IMR-90 (cell line): ENCODE measurements at regions not wholly inside any gene's neighbourhood (a gene's known extent, or its start where the extent isn't known, plus 50 kb on each side); places are given as distances from the start of the nearest gene placed in this dataset.

ENCODE experiments used
- ATAC-seq: fragments of 200-7000 bp; cut with Tn5 transposase; 2 replicates; pipeline ENCODE4 v1.9.1; 2020; ENCODE audit warnings: low read depth, mild to moderate bottlenecking, moderate library complexity
- BruUV-seq: library from RNA; stranded (reverse); fragments of 400-500 nt; replicated peaks from 2 replicates; lab custom pipeline; 2021; lab: Mats Ljungman, UMichigan
- CTCF ChIA-PET: fragments of 300-600 bp; formaldehyde crosslinking; extraction: SDS; loops from one replicate; lab custom pipeline; 2021; ENCODE audit warnings: antibody characterized with exemption; lab: Yijun Ruan, JAX
- POLR2A ChIA-PET: fragments of 300-600 bp; sonication (Branson Sonifier 250); formaldehyde crosslinking; loops from one replicate; lab custom pipeline; 2022; ENCODE audit warnings: antibody characterized with exemption; ENCODE audit not compliant: unreplicated experiment; lab: Charles Lee
- DNase-seq: peaks from one replicate; pipeline ENCODE4 v3.0.0; 2013
- H2AFZ ChIP-seq: replicated peaks from 2 replicates; pipeline ENCODE3; 2013; ENCODE audit warnings: low read length, mild to moderate bottlenecking; ENCODE audit not compliant: poor library complexity
- H2AK5ac ChIP-seq: 2 replicates; pipeline ENCODE4 v1.6.1; 2013; ENCODE audit warnings: low read depth, low read length, inconsistent platforms
- H2AK9ac ChIP-seq: replicated peaks from 2 replicates; pipeline ENCODE3; 2013; ENCODE audit warnings: mild to moderate bottlenecking, low read depth, low read length, moderate library complexity; ENCODE audit not compliant: poor library complexity
- H2BK120ac ChIP-seq: 2 replicates; pipeline ENCODE4 v1.6.1; 2013; ENCODE audit warnings: low read depth, low read length, inconsistent platforms
- H2BK15ac ChIP-seq: 3 replicates; pipeline ENCODE4 v1.6.1; 2013; ENCODE audit warnings: low read depth, low read length, inconsistent platforms
- H2BK20ac ChIP-seq: 2 replicates; pipeline ENCODE4 v1.6.1; 2013; ENCODE audit warnings: low read depth, mild to moderate bottlenecking, inconsistent platforms, low read length, moderate library complexity
- H2BK5ac ChIP-seq: 2 replicates; pipeline ENCODE4 v1.6.1; 2013; ENCODE audit warnings: mild to moderate bottlenecking, low read depth, low read length, inconsistent platforms; ENCODE audit not compliant: poor library complexity, severe bottlenecking
- H3K14ac ChIP-seq: replicated peaks from 2 replicates; pipeline ENCODE4 v1.6.1; 2013; ENCODE audit warnings: low read depth, low read length, inconsistent platforms
- H3K18ac ChIP-seq: 2 replicates; pipeline ENCODE4 v1.6.1; 2013; ENCODE audit warnings: low read depth, low read length, control low read depth
- H3K23ac ChIP-seq: 2 replicates; pipeline ENCODE4 v1.6.1; 2013; ENCODE audit warnings: low read depth, low read length, inconsistent platforms
- H3K27ac ChIP-seq: 2 replicates; pipeline ENCODE4 v1.5.1; 2013; ENCODE audit warnings: mild to moderate bottlenecking, control low read depth, low read length; ENCODE audit not compliant: insufficient read depth
- H3K27me3 ChIP-seq: 2 replicates; pipeline ENCODE4 v1.6.1; 2013; ENCODE audit warnings: low read length; ENCODE audit not compliant: control insufficient read depth, insufficient read depth
- H3K36me3 ChIP-seq: 2 replicates; pipeline ENCODE4 v1.6.1; 2013; ENCODE audit warnings: low read length, mixed read lengths; ENCODE audit not compliant: control insufficient read depth, insufficient read depth
- H3K4ac ChIP-seq: 2 replicates; pipeline ENCODE4 v1.6.1; 2013; ENCODE audit warnings: low read depth, low read length, inconsistent platforms
- H3K4me1 ChIP-seq: 2 replicates; pipeline ENCODE4 v1.6.1; 2013; ENCODE audit warnings: low read length, mixed read lengths; ENCODE audit not compliant: control insufficient read depth, insufficient read depth
- H3K4me2 ChIP-seq: 2 replicates; pipeline ENCODE4 v1.6.1; 2013; ENCODE audit warnings: low read depth, mild to moderate bottlenecking, control low read depth, low read length, moderate library complexity
- H3K4me3 ChIP-seq: 2 replicates; pipeline ENCODE4 v1.5.1; 2013; ENCODE audit warnings: low read depth, mild to moderate bottlenecking, control low read depth, low read length, moderate library complexity; ENCODE audit not compliant: insufficient read depth
- H3K56ac ChIP-seq: 2 replicates; pipeline ENCODE4 v1.6.1; 2013; ENCODE audit warnings: low read length, inconsistent platforms; ENCODE audit not compliant: insufficient read depth; ENCODE audit errors: extremely low read depth
- H3K79me1 ChIP-seq, 2 experiments: 2 replicates each; pipeline ENCODE4 v1.6.1; 2013; ENCODE audit warnings: low read length in 2 of 2, inconsistent platforms in 1 of 2, low read depth in 1 of 2
- H3K9ac ChIP-seq: 2 replicates; pipeline ENCODE4 v1.6.1; 2013; ENCODE audit warnings: low read depth, low read length, control low read depth
- H3K9me1 ChIP-seq: 2 replicates; pipeline ENCODE4 v1.6.1; 2013; ENCODE audit warnings: low read length, inconsistent platforms; ENCODE audit not compliant: insufficient read depth
- H3K9me3 ChIP-seq: 2 replicates; pipeline ENCODE4 v1.6.1; 2013; ENCODE audit warnings: low read length; ENCODE audit not compliant: control insufficient read depth, insufficient read depth
- H4K20me1 ChIP-seq: 2 replicates; pipeline ENCODE4 v1.6.1; 2013; ENCODE audit warnings: low read length, inconsistent platforms; ENCODE audit not compliant: insufficient read depth
- H4K5ac ChIP-seq: 2 replicates; pipeline ENCODE4 v1.6.1; 2013; ENCODE audit warnings: mild to moderate bottlenecking, low read depth, low read length, control low read depth
- H4K8ac ChIP-seq, 2 experiments: 2 replicates each; pipeline ENCODE4 v1.6.1; 2013; ENCODE audit warnings: low read depth in 2 of 2, low read length in 2 of 2, control low read depth in 1 of 2, inconsistent platforms in 1 of 2
- H4K91ac ChIP-seq: 2 replicates; pipeline ENCODE4 v1.6.1; 2013; ENCODE audit warnings: low read depth, low read length, inconsistent platforms; ENCODE audit not compliant: insufficient read depth
- BHLHE40 ChIP-seq: fragments of 150-350 bp; IDR thresholded peaks from 2 replicates; pipeline ENCODE4 v1.6.1; 2016; ENCODE audit warnings: mild to moderate bottlenecking, low read depth, low read length
- CEBPB ChIP-seq: IDR thresholded peaks from 2 replicates; pipeline ENCODE4 v1.6.1; 2012; ENCODE audit warnings: low read depth, low read length, improper control_type of control experiment
- CHD1 ChIP-seq: IDR thresholded peaks from 2 replicates; pipeline ENCODE4 v1.6.1; 2012; ENCODE audit warnings: low read depth, low read length, improper control_type of control experiment
- FOS ChIP-seq: fragments of 150-350 bp; IDR thresholded peaks from 2 replicates; pipeline ENCODE4 v1.6.1; 2016; ENCODE audit warnings: low read depth, low read length
- MAFK ChIP-seq: IDR thresholded peaks from 2 replicates; pipeline ENCODE4 v1.6.1; 2012; ENCODE audit warnings: low read depth, low read length, improper control_type of control experiment
- MAZ ChIP-seq: IDR thresholded peaks from 2 replicates; pipeline ENCODE4 v1.6.1; 2012; ENCODE audit warnings: low read depth, mild to moderate bottlenecking, low read length, improper control_type of control experiment, moderate library complexity, borderline replicate concordance
- RFX5 ChIP-seq: IDR thresholded peaks from 2 replicates; pipeline ENCODE4 v1.8.0; 2012; ENCODE audit warnings: low read depth, mild to moderate bottlenecking, low read length, moderate library complexity
- SMC3 ChIP-seq: fragments of 150-350 bp; IDR thresholded peaks from 2 replicates; pipeline ENCODE4 v1.6.1; 2016; ENCODE audit warnings: low read depth, mild to moderate bottlenecking, antibody characterized with exemption, low read length, moderate library complexity
- WGBS, 2 experiments: methylation state at CpG; one replicate each; pipeline versions ENCODE4 v1.1.5 to v1.1.7; 2013; ENCODE audit warnings: missing lambda C conversion rate in 2 of 2; ENCODE audit not compliant: insufficient read length in 1 of 2; ENCODE audit errors: extremely low coverage in 2 of 2; 5-methylcytosine and 5-hydroxymethylcytosine counted together
- dilution Hi-C: fragments of 300-500 bp; cut with HindIII; formaldehyde crosslinking; loops from one replicate; pipeline ENCODE4 v1.14.3; 2018; ENCODE audit warnings: low sequenced_read_pairs; ENCODE audit not compliant: unreplicated experiment
- in situ Hi-C: fragments of 300-500 bp; cut with MboI; formaldehyde crosslinking; loops from 3 replicates; pipeline ENCODE4 v1.14.3; 2019; ENCODE audit warnings: low sequenced_read_pairs, inconsistent platforms, mixed read lengths
- intact Hi-C: fragments of 100-400 bp; cut with micrococcal nuclease; formaldehyde crosslinking; loops from 2 replicates; pipeline ENCODE4 v1.10.0; 2022
- TF ChIP-seq, protein P1 (sequence below): conservative IDR thresholded peaks from 2 replicates; pipeline ENCODE4 v1.5.1; 2012; ENCODE audit warnings: mild to moderate bottlenecking, low read depth, low read length, improper control_type of control experiment

DNA sequence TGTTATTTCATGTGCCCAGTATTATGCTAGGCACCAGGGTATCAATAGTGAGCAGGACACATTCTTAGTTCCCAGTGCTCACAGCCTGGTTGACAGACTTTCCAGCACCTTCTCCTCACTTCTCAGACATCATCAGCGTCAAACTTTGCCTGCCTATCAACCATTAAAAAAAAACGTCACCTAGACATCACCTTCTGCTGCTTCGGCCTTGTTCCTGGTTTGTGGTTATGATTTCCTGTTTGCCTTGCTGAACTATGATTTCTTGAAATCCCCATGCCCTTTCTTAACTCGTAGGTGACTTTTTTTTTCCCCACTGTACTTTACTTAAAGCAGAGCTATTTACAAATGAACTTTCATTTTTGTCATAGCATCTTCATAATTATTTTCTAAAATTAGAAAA, 60.4 kb upstream of the NABP1 start:
- H3K56ac ChIP-seq, result no peak overlapping the region
- peak overlapping the region; percentile 61 for H2BK120ac ChIP-seq
- peak overlapping the region; percentile 45 for H2BK20ac ChIP-seq
- TF ChIP-seq SMC3 (no peak), RFX5 (no peak), FOS (no peak), MAFK (no peak), MAZ (no peak), BHLHE40 (no peak), CHD1 (no peak), CEBPB (no peak)
- TF ChIP-seq, protein P1, sequence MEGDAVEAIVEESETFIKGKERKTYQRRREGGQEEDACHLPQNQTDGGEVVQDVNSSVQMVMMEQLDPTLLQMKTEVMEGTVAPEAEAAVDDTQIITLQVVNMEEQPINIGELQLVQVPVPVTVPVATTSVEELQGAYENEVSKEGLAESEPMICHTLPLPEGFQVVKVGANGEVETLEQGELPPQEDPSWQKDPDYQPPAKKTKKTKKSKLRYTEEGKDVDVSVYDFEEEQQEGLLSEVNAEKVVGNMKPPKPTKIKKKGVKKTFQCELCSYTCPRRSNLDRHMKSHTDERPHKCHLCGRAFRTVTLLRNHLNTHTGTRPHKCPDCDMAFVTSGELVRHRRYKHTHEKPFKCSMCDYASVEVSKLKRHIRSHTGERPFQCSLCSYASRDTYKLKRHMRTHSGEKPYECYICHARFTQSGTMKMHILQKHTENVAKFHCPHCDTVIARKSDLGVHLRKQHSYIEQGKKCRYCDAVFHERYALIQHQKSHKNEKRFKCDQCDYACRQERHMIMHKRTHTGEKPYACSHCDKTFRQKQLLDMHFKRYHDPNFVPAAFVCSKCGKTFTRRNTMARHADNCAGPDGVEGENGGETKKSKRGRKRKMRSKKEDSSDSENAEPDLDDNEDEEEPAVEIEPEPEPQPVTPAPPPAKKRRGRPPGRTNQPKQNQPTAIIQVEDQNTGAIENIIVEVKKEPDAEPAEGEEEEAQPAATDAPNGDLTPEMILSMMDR, result no peak
- no peak overlapping the region for H3K27ac ChIP-seq
- in situ Hi-C loops (no loop called here), dilution Hi-C loops (no loop called here), intact Hi-C loops (no loop called here)
- peak overlapping the region; percentile 34; the same call in 1 of the 2 replicates for H3K14ac ChIP-seq
- ATAC-seq (no peak), DNase-seq (no peak)
- no CpG with 5 or more reads among the region's 4 CpGs for WGBS, 2 experiments
- peak overlapping the region; percentile 1; the same call in 1 of the 2 replicates for H3K23ac ChIP-seq
- peak overlapping the region; percentile 80; the same call in 1 of the 2 replicates for H4K5ac ChIP-seq
- no peaks in the 10 kb centered on the region for H3K9me3 ChIP-seq
- H2BK15ac ChIP-seq, result peak overlapping the region; percentile 90; the same call in 2 of the 3 replicates
- H2AFZ ChIP-seq, result no peak overlapping the region
- no peak overlapping the region for H3K4me2 ChIP-seq
- peak overlapping the region; percentile 31; the same call in 1 of the 2 replicates for H2AK5ac ChIP-seq
- H3K9me1 ChIP-seq, result 0 out of 2 replicates have a peak, but pooled peaks cover 3% of the 10 kb centered on the region
- POLR2A ChIA-PET, result interaction anchor here (0.6 to 1.4 kb wide), 2 partner anchors 20 to 60 kb away, joined by 3 to 6 read pairs; partner anchors contain the start of gene NABP1
- no peak overlapping the region for H3K4me3 ChIP-seq
- peak overlapping the region in 1 of 2 experiments; percentile 75; a peak in 3 of 4 replicates for H4K8ac ChIP-seq
- H3K27me3 ChIP-seq, result no peaks in the 10 kb centered on the region
- H4K91ac ChIP-seq, result peak overlapping the region; percentile 79
- H3K18ac ChIP-seq, result peak overlapping the region; percentile 66; the same call in 1 of the 2 replicates
- peak overlapping the region; percentile 25 for H2BK5ac ChIP-seq
- no peak overlapping the region for H2AK9ac ChIP-seq
- no peaks in the 10 kb centered on the region for H4K20me1 ChIP-seq
- CTCF ChIA-PET, result interaction anchor here (0.7 to 1.5 kb wide), 2 partner anchors 20 to 34 kb away, joined by 3 to 7 read pairs; no protein-coding TSS in a partner anchor
- no peaks in the 10 kb centered on the region for H3K36me3 ChIP-seq
- no peaks in the 10 kb centered on the region for H3K79me1 ChIP-seq
- BruUV-seq, result no TSS peak
- H3K9ac ChIP-seq, result no peak overlapping the region
- peak overlapping the region; percentile 65 for H3K4ac ChIP-seq
- peaks cover 10% of the 10 kb centered on the region for H3K4me1 ChIP-seq
